Epithelial cell of esophagus (primary cell): ENCODE measurements at regions not wholly inside any gene's neighbourhood (a gene's known extent, or its start where the extent isn't known, plus 50 kb on each side); places are given as distances from the start of the nearest gene placed in this dataset.

Source experiments
- DNase-seq: peaks from one replicate; pipeline ENCODE4 v3.0.0; 2010; ENCODE audit warnings: low read depth
- H3K4me3 ChIP-seq: 2 replicates; pipeline ENCODE4 v1.5.1; 2011; ENCODE audit warnings: mild to moderate bottlenecking, low read length, control low read depth
- CTCF ChIP-seq: IDR thresholded peaks from 2 replicates; pipeline ENCODE4 v1.5.1; 2011; ENCODE audit warnings: low read depth, mild to moderate bottlenecking, low read length, control low read depth, inconsistent platforms; ENCODE audit not compliant: insufficient read depth; ENCODE audit errors: missing control alignments

DNA sequence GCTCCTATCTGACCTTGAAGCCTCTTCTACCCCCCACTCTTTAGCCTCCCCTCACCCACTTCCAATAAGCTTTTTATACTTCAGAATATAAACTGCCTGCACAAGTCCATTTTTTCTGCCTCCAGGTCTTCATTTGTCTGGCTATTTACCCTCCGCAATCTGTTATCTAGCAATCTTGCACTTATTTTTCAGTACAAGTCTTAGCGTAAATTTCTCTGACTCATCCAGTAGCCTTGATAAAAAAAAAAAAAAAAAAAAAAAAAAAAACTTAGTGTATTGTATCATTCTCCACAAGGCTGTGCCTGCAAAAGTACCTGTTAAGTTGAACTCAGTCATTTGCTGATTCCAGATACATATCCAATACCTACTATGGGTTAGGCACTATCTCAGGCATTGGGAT, 219.5 kb upstream of the DKK2 start:
- no peak overlapping the region for H3K4me3 ChIP-seq
- peak; percentile 34 for DNase-seq
- TF ChIP-seq CTCF = no peak

GRCh38 chr4:107255114-107255513, 219.0 kb upstream of the DKK2 start:
- no peak for DNase-seq
- TF ChIP-seq CTCF = no peak
- no peak overlapping the region for H3K4me3 ChIP-seq

DNA sequence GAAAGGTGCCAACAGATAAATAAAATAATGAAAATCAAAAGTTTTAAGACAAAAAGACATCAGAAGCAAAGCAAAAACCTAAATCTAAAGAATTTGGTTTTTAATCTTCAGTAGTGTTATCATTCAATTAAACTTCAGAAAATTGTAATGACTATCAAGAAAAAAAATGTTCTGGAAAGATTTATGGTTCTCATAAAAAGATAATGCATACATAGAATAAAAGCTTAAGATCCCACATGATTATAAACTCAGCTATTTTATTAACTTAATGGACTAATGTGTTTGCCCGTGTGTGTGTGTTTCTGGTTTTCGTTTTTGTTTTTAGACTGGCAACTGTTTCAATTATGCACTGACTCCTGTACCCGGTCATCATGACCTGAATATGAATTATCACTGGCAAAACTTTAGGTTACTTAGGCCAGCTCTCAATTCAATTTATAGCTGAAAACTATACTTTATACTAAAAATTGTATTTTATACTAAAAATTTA, 217.5 kb upstream of the DKK2 start:
- no peak overlapping the region for H3K4me3 ChIP-seq
- TF ChIP-seq CTCF = no peak
- DNase-seq = no peak

- no peak for TF ChIP-seq CTCF
- H3K4me3 ChIP-seq = no peak overlapping the region
- no peak for DNase-seq
Observed at GRCh38 chr4:107253090-107253489, 217.0 kb upstream of the DKK2 start.

DNA sequence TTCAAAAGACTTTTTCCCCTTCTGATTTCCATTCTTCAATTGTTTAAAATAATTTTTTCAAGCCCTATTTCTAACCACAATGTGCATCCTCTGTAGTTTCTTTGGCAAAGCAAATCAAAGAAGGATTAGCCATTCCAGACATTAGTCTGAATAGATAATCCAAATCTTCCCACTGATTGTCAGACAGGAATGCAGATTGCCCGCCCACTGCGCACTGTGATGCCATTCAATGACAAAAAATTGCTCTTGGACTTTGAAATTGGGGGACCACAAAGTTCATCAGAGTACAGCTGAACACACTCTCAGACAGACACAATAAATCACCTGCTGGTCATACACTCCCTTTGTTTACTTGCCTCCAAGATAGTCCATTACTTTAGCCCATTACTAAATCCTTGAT, 216.5 kb upstream of the DKK2 start:
- no peak for TF ChIP-seq CTCF
- no peak for DNase-seq
- H3K4me3 ChIP-seq = no peak overlapping the region

- peak; percentile 58 for DNase-seq
- H3K4me3 ChIP-seq = no peak overlapping the region
- no peak for TF ChIP-seq CTCF
Observed at GRCh38 chr4:107248571-107248970, 212.5 kb upstream of the DKK2 start.

GRCh38 chr4:107247738-107248137, 211.6 kb upstream of the DKK2 start:
- no peak overlapping the region for H3K4me3 ChIP-seq
- no peak for TF ChIP-seq CTCF
- no peak for DNase-seq
